22Rv1 (cell line): ENCODE measurements at regions not wholly inside any gene's neighbourhood (a gene's known extent, or its start where the extent isn't known, plus 50 kb on each side); places are given as distances from the start of the nearest gene placed in this dataset.

Experiments used
- H3K27ac ChIP-seq: fragments of 450-650 bp; 2 replicates; pipeline ENCODE4 v1.5.1; 2017
- CTCF ChIP-seq: fragments of 450-650 bp; IDR thresholded peaks from 2 replicates; pipeline ENCODE4 v1.5.1; 2017; ENCODE audit warnings: mild to moderate bottlenecking
- ZFX ChIP-seq: fragments of 450-650 bp; IDR thresholded peaks from 2 replicates; pipeline ENCODE4 v1.6.1; 2017; ENCODE audit warnings: antibody characterized with exemption, borderline replicate concordance

GRCh38 chr9:113651896-113652295 lies 188.4 kb downstream of the RGS3 start:
- no peak for TF ChIP-seq ZFX
- TF ChIP-seq CTCF = no peak
- H3K27ac ChIP-seq = no peak overlapping the region

GRCh38 chr9:113652355-113653152 lies 189.0 kb downstream of the RGS3 start:
- TF ChIP-seq ZFX (no peak), CTCF (no peak)
- H3K27ac ChIP-seq = no peak overlapping the region

- no peak overlapping the region for H3K27ac ChIP-seq
- no peak for TF ChIP-seq ZFX
- no peak for TF ChIP-seq CTCF
Measured at GRCh38 chr9:113653746-113654604, 190.4 kb downstream of the RGS3 start.

- TF ChIP-seq CTCF = no peak
- no peak for TF ChIP-seq ZFX
- H3K27ac ChIP-seq = no peak overlapping the region
Measured at GRCh38 chr9:113654605-113655428, 191.3 kb downstream of the RGS3 start.

GRCh38 chr9:113656771-113657670 lies 193.5 kb downstream of the RGS3 start:
- TF ChIP-seq ZFX (no peak), CTCF (no peak)

GRCh38 chr9:113657765-113658544 lies 194.4 kb downstream of the RGS3 start:
- TF ChIP-seq ZFX (no peak), CTCF (peak; percentile 95)
- H3K27ac ChIP-seq = no peak overlapping the region

More at GRCh38 chr9:113656771-113657670, 193.5 kb downstream of the RGS3 start:
- no peak overlapping the region for H3K27ac ChIP-seq
